OCI-LY3 (cell line): ENCODE measurements at regions not wholly inside any gene's neighbourhood (a gene's known extent, or its start where the extent isn't known, plus 50 kb on each side); places are given as distances from the start of the nearest gene placed in this dataset.

ENCODE experiments used
- H2AFZ ChIP-seq: fragments of 200-600, 300-600 bp; shearing (Covaris generic); 2 replicates; pipeline ENCODE4 v1.6.0; 2014; ENCODE audit warnings: antibody characterized with exemption, low read depth, low read length
- H3K27ac ChIP-seq: fragments of 200-600, 300-600 bp; sonication (generic); 2 replicates; pipeline ENCODE4 v1.5.1; 2014; ENCODE audit warnings: mild to moderate bottlenecking, low read length, moderate library complexity, mixed read lengths
- H3K27me3 ChIP-seq: fragments of 200-600, 300-600 bp; sonication (generic); 2 replicates; pipeline ENCODE4 v1.6.1; 2014; ENCODE audit warnings: low read depth, low read length, mixed read lengths
- H3K36me3 ChIP-seq: fragments of 200-600, 300-600 bp; sonication (generic); replicated peaks from 2 replicates; pipeline ENCODE3; 2014; ENCODE audit warnings: low read depth, low read length, mixed read lengths
- H3K4me1 ChIP-seq: fragments of 300-600, 200-600 bp; sonication (generic); 2 replicates; pipeline ENCODE4 v1.6.1; 2014; ENCODE audit warnings: low read length, mixed read lengths
- H3K4me2 ChIP-seq: fragments of 200-600, 300-600 bp; sonication (generic); 2 replicates; pipeline ENCODE4 v1.6.1; 2014; ENCODE audit warnings: low read length, mixed read lengths
- H3K4me3 ChIP-seq: fragments of 300-600, 200-600 bp; sonication (generic); 2 replicates; pipeline ENCODE4 v1.5.1; 2014; ENCODE audit warnings: antibody characterized with exemption, mild to moderate bottlenecking, low read length, moderate library complexity
- H3K79me2 ChIP-seq: fragments of 300-600, 200-600 bp; shearing (Covaris generic); 2 replicates; pipeline ENCODE4 v1.6.1; 2014; ENCODE audit warnings: mild to moderate bottlenecking, low read length, mixed read lengths
- H3K9ac ChIP-seq: fragments of 300-600, 200-600 bp; shearing (Covaris generic); 2 replicates; pipeline ENCODE4 v1.6.0; 2014; ENCODE audit warnings: mild to moderate bottlenecking, low read length, moderate library complexity
- H3K9me3 ChIP-seq: fragments of 200-600, 300-600 bp; shearing (Covaris generic); 2 replicates; pipeline ENCODE4 v1.6.1; 2014; ENCODE audit warnings: low read length, mixed read lengths; ENCODE audit not compliant: insufficient read depth
- H4K20me1 ChIP-seq: fragments of 200-600, 300-600 bp; sonication (generic); 2 replicates; pipeline ENCODE4 v1.6.1; 2016; ENCODE audit warnings: low read length, mixed read lengths; ENCODE audit not compliant: insufficient read depth
- EZH2phosphoT487 ChIP-seq: fragments of 200-600 bp; shearing (Covaris generic); IDR thresholded peaks from 2 replicates; pipeline ENCODE4 v1.6.1; 2018; ENCODE audit warnings: antibody characterized with exemption, mixed run types, low read depth
- TF ChIP-seq, protein P1 (sequence below): fragments of 200-600, 300-600 bp; sonication (generic); IDR thresholded peaks from 2 replicates; pipeline ENCODE4 v1.5.1; 2014; ENCODE audit warnings: antibody characterized with exemption, low read length, low read depth

DNA sequence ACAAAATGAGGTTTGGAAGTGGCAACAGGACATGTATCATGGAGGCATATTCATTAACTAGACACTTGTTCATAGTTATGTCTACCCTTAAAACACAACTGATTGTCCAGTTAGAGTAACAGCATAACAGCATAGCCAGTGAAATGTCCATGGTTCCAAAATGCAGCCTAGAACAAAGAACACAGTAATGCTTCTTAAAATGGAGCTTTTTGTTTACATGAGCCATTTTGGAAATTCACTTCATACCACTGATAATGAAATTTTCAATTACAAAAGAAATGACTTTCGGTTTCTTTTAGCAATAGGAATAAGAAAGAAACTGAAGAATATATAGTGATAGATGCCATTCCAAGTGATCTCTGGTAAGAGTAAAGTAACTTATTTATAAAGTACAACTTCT lies 111.1 kb upstream of the DST start:
- H3K27me3 ChIP-seq = no peaks in the 10 kb centered on the region
- no peaks in the 10 kb centered on the region for H3K9me3 ChIP-seq
- no peak for TF ChIP-seq EZH2phosphoT487
- TF ChIP-seq, protein P1, sequence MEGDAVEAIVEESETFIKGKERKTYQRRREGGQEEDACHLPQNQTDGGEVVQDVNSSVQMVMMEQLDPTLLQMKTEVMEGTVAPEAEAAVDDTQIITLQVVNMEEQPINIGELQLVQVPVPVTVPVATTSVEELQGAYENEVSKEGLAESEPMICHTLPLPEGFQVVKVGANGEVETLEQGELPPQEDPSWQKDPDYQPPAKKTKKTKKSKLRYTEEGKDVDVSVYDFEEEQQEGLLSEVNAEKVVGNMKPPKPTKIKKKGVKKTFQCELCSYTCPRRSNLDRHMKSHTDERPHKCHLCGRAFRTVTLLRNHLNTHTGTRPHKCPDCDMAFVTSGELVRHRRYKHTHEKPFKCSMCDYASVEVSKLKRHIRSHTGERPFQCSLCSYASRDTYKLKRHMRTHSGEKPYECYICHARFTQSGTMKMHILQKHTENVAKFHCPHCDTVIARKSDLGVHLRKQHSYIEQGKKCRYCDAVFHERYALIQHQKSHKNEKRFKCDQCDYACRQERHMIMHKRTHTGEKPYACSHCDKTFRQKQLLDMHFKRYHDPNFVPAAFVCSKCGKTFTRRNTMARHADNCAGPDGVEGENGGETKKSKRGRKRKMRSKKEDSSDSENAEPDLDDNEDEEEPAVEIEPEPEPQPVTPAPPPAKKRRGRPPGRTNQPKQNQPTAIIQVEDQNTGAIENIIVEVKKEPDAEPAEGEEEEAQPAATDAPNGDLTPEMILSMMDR = no peak
- H3K79me2 ChIP-seq = no peaks in the 10 kb centered on the region
- H3K4me2 ChIP-seq = no peak overlapping the region
- H3K9ac ChIP-seq = no peak overlapping the region
- H3K4me3 ChIP-seq = no peak overlapping the region
- H3K36me3 ChIP-seq = no peaks in the 10 kb centered on the region
- H2AFZ ChIP-seq = no peak overlapping the region
- H3K4me1 ChIP-seq = peaks cover 16% of the 10 kb centered on the region
- H3K27ac ChIP-seq = no peak overlapping the region
- H4K20me1 ChIP-seq = no peaks in the 10 kb centered on the region

DNA sequence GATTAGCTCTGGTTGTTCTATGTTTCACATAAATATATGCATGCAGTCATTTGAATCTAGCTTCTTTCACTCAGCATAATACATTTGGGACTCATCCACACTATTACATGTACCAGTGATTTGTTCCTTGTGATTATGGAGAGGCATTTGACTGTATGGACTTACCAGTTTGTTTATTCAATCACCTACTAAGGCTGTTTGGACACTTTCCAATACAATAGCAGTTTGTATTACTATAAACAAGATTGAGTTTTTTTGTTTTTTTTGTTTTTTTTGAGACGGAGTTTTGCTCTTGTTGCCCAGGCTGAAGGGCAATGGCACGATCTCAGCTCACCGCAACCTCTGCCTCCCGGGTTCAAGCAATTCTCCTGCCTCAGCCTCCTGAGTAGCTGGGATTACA lies 109.8 kb upstream of the DST start:
- Histone ChIP-seq H3K9me3 (no peaks in the 10 kb centered on the region), H3K4me1 (peaks cover 3% of the 10 kb centered on the region; the same call in 1 of the 2 replicates), H3K79me2 (no peaks in the 10 kb centered on the region), H3K4me3 (no peak overlapping the region), H3K27ac (no peak overlapping the region), H3K27me3 (no peaks in the 10 kb centered on the region), H3K4me2 (no peak overlapping the region), H2AFZ (no peak overlapping the region), H4K20me1 (no peaks in the 10 kb centered on the region), H3K9ac (no peak overlapping the region), H3K36me3 (no peaks in the 10 kb centered on the region)
- TF ChIP-seq EZH2phosphoT487 = no peak
- TF ChIP-seq, protein P1 = no peak

- no peaks in the 10 kb centered on the region for H3K4me1 ChIP-seq
- H3K79me2 ChIP-seq = no peaks in the 10 kb centered on the region
- H3K9ac ChIP-seq = no peak overlapping the region
- H3K27ac ChIP-seq = no peak overlapping the region
- no peak overlapping the region for H3K4me2 ChIP-seq
- no peaks in the 10 kb centered on the region for H3K27me3 ChIP-seq
- no peak overlapping the region for H3K4me3 ChIP-seq
- no peak overlapping the region for H2AFZ ChIP-seq
- no peaks in the 10 kb centered on the region for H3K9me3 ChIP-seq
- H3K36me3 ChIP-seq = no peaks in the 10 kb centered on the region
- TF ChIP-seq, protein P1 = no peak
- no peak for TF ChIP-seq EZH2phosphoT487
- no peaks in the 10 kb centered on the region for H4K20me1 ChIP-seq
Measured at GRCh38 chr6:56752009-56752408, 109.3 kb upstream of the DST start.

GRCh38 chr6:56751604-56752003 lies 108.9 kb upstream of the DST start:
- H3K4me3 ChIP-seq = no peak overlapping the region
- no peaks in the 10 kb centered on the region for H3K9me3 ChIP-seq
- no peak overlapping the region for H2AFZ ChIP-seq
- no peaks in the 10 kb centered on the region for H3K4me1 ChIP-seq
- no peaks in the 10 kb centered on the region for H3K27me3 ChIP-seq
- no peaks in the 10 kb centered on the region for H3K36me3 ChIP-seq
- no peaks in the 10 kb centered on the region for H3K79me2 ChIP-seq
- no peak overlapping the region for H3K4me2 ChIP-seq
- H4K20me1 ChIP-seq = no peaks in the 10 kb centered on the region
- no peak for TF ChIP-seq EZH2phosphoT487
- TF ChIP-seq, protein P1 = no peak
- no peak overlapping the region for H3K27ac ChIP-seq
- no peak overlapping the region for H3K9ac ChIP-seq
